H9 (cell line): ENCODE measurements at regions not wholly inside any gene's neighbourhood (a gene's known extent, or its start where the extent isn't known, plus 50 kb on each side); places are given as distances from the start of the nearest gene placed in this dataset.

Source experiments
- DNase-seq: peaks from one replicate; pipeline ENCODE4 v3.0.0-alpha.2; 2017
- H2AFZ ChIP-seq: one replicate; pipeline ENCODE4 v1.6.1; 2013; ENCODE audit warnings: mild to moderate bottlenecking, low read length, control low read depth, moderate library complexity
- H2AK5ac ChIP-seq: 2 replicates; pipeline ENCODE4 v1.6.1; 2013; ENCODE audit warnings: low read length, control low read depth, mixed read lengths; ENCODE audit not compliant: insufficient read length
- H2BK120ac ChIP-seq: one replicate; pipeline ENCODE4 v1.6.1; 2013; ENCODE audit warnings: low read depth, mild to moderate bottlenecking, low read length, control low read depth, inconsistent platforms; ENCODE audit not compliant: poor library complexity, severe bottlenecking
- H2BK12ac ChIP-seq: 2 replicates; pipeline ENCODE4 v1.6.1; 2013; ENCODE audit warnings: low read length, control low read depth, mixed read lengths, low read depth; ENCODE audit not compliant: insufficient read length
- H2BK15ac ChIP-seq: 2 replicates; pipeline ENCODE4 v1.6.1; 2013; ENCODE audit warnings: low read depth, low read length, control low read depth
- H2BK20ac ChIP-seq: one replicate; pipeline ENCODE4 v1.6.1; 2013; ENCODE audit warnings: low read depth, mild to moderate bottlenecking, low read length, control low read depth, inconsistent platforms; ENCODE audit not compliant: poor library complexity, severe bottlenecking
- H2BK5ac ChIP-seq: 2 replicates; pipeline ENCODE4 v1.6.1; 2013; ENCODE audit warnings: low read length, control low read depth, mixed read lengths; ENCODE audit not compliant: insufficient read length
- H3K14ac ChIP-seq: 2 replicates; pipeline ENCODE4 v1.6.1; 2013; ENCODE audit warnings: low read length, control low read depth; ENCODE audit not compliant: insufficient read depth
- H3K18ac ChIP-seq: 2 replicates; pipeline ENCODE4 v1.6.1; 2013; ENCODE audit warnings: low read depth, mild to moderate bottlenecking, mixed read lengths, low read length, control low read depth; ENCODE audit not compliant: insufficient read length
- H3K23ac ChIP-seq: 2 replicates; pipeline ENCODE4 v1.6.1; 2013; ENCODE audit warnings: low read length, control low read depth, mixed read lengths, low read depth; ENCODE audit not compliant: insufficient read length
- H3K23me2 ChIP-seq: 2 replicates; pipeline ENCODE4 v1.6.1; 2013; ENCODE audit warnings: low read depth, mild to moderate bottlenecking, mixed read lengths, low read length, control low read depth; ENCODE audit not compliant: insufficient read length, poor library complexity, severe bottlenecking
- H3K27ac ChIP-seq: 2 replicates; pipeline ENCODE4 v1.5.1; 2013; ENCODE audit warnings: low read length, control low read depth, mixed read lengths, low read depth; ENCODE audit not compliant: insufficient read length
- H3K27me3 ChIP-seq: 2 replicates; pipeline ENCODE4 v1.6.1; 2013; ENCODE audit warnings: low read length, control low read depth, inconsistent platforms; ENCODE audit not compliant: insufficient read depth
- H3K4ac ChIP-seq: 2 replicates; pipeline ENCODE4 v1.6.1; 2013; ENCODE audit warnings: low read depth, mild to moderate bottlenecking, control low read depth, inconsistent platforms, low read length, moderate library complexity
- H3K4me1 ChIP-seq: 2 replicates; pipeline ENCODE4 v1.6.1; 2013; ENCODE audit warnings: low read length, control low read depth, inconsistent platforms; ENCODE audit not compliant: insufficient read depth
- H3K4me2 ChIP-seq: 2 replicates; pipeline ENCODE4 v1.6.1; 2013; ENCODE audit warnings: low read length, control low read depth, mixed read lengths; ENCODE audit not compliant: insufficient read length, insufficient read depth
- H3K56ac ChIP-seq: 2 replicates; pipeline ENCODE4 v1.6.1; 2013; ENCODE audit warnings: low read depth, mild to moderate bottlenecking, mixed read lengths, low read length, control low read depth; ENCODE audit not compliant: insufficient read length
- H3K79me1 ChIP-seq: 2 replicates; pipeline ENCODE4 v1.6.1; 2013; ENCODE audit warnings: low read depth, mild to moderate bottlenecking, moderate library complexity, low read length, control low read depth, inconsistent platforms; ENCODE audit not compliant: insufficient read depth, poor library complexity, severe bottlenecking
- H3K79me2 ChIP-seq: 2 replicates; pipeline ENCODE4 v1.6.1; 2013; ENCODE audit warnings: low read length, control low read depth, inconsistent platforms; ENCODE audit not compliant: insufficient read depth
- H3K9ac ChIP-seq: 2 replicates; pipeline ENCODE4 v1.6.1; 2013; ENCODE audit warnings: low read length, control low read depth, mixed read lengths; ENCODE audit not compliant: insufficient read length; ENCODE audit errors: extremely low read depth
- H3K9me3 ChIP-seq: one replicate; pipeline ENCODE4 v1.6.1; 2013; ENCODE audit warnings: low read depth, low read length, inconsistent platforms; ENCODE audit not compliant: control insufficient read depth
- H3T11ph ChIP-seq: one replicate; pipeline ENCODE4 v1.6.1; 2013; ENCODE audit warnings: mild to moderate bottlenecking, low read length, control low read depth, inconsistent platforms
- H4K20me1 ChIP-seq: one replicate; pipeline ENCODE4 v1.6.1; 2013; ENCODE audit not compliant: control insufficient read depth, insufficient read length, insufficient read depth
- H4K5ac ChIP-seq: 2 replicates; pipeline ENCODE4 v1.6.1; 2013; ENCODE audit warnings: low read depth, mild to moderate bottlenecking, mixed read lengths, low read length, control low read depth; ENCODE audit not compliant: insufficient read length
- H4K8ac ChIP-seq: replicated peaks from 2 replicates; pipeline ENCODE4 v1.6.1; 2013; ENCODE audit warnings: low read length, control low read depth, mixed read lengths, low read depth; ENCODE audit not compliant: insufficient read length
- H4K91ac ChIP-seq: 2 replicates; pipeline ENCODE4 v1.6.1; 2013; ENCODE audit warnings: low read depth, mild to moderate bottlenecking, moderate library complexity, mixed read lengths, low read length, control low read depth; ENCODE audit not compliant: insufficient read length
- H3K27ac Mint-ChIP-seq, 3 experiments: 2 replicates in 2 of 3; 3 replicates in 1 of 3; pipeline ENCODE4 v1.8.0; 2020 to 2021; ENCODE audit warnings: mixed read lengths in 3 of 3, mild to moderate bottlenecking in 1 of 3, moderate library complexity in 1 of 3
- H3K27me3 Mint-ChIP-seq: 2 replicates; pipeline ENCODE4 v1.8.0; 2021; ENCODE audit warnings: low read depth, mild to moderate bottlenecking, moderate library complexity, mixed read lengths
- H3K36me3 Mint-ChIP-seq, 3 experiments: 2 replicates in 2 of 3; 3 replicates in 1 of 3; pipeline ENCODE4 v1.8.0; 2020 to 2021; ENCODE audit warnings: low read depth in 3 of 3, mixed read lengths in 3 of 3; ENCODE audit not compliant: insufficient read depth in 1 of 3
- H3K4me1 Mint-ChIP-seq, 2 experiments: 2 replicates each; pipeline ENCODE4 v1.8.0; 2020; ENCODE audit warnings: mixed read lengths in 2 of 2
- H3K4me3 Mint-ChIP-seq, 2 experiments: 2 replicates in 1 of 2; 3 replicates in 1 of 2; pipeline ENCODE4 v1.8.0; 2020 to 2021; ENCODE audit warnings: mild to moderate bottlenecking in 2 of 2, mixed read lengths in 2 of 2, moderate library complexity in 1 of 2
- H3K9me3 Mint-ChIP-seq, 2 experiments: 2 replicates in 1 of 2; 3 replicates in 1 of 2; pipeline ENCODE4 v1.8.0; 2020; ENCODE audit warnings: mild to moderate bottlenecking in 2 of 2, mixed read lengths in 2 of 2, moderate library complexity in 1 of 2
- WGBS: extraction: QIAGEN DNeasy Blood & Tissue Kit; methylation state at CpG from one replicate; pipeline ENCODE4 v1.1.7; 2013; ENCODE audit warnings: missing lambda C conversion rate, low lambda C conversion rate, mixed read lengths; ENCODE audit not compliant: insufficient read length; ENCODE audit errors: extremely low coverage; 5-methylcytosine and 5-hydroxymethylcytosine counted together
- TF ChIP-seq, protein P1 (sequence below): fragments of 200-600 bp; sonication (generic); conservative IDR thresholded peaks from 3 replicates; pipeline ENCODE4 v1.8.0; 2021; ENCODE audit warnings: antibody characterized with exemption, mild to moderate bottlenecking

DNA sequence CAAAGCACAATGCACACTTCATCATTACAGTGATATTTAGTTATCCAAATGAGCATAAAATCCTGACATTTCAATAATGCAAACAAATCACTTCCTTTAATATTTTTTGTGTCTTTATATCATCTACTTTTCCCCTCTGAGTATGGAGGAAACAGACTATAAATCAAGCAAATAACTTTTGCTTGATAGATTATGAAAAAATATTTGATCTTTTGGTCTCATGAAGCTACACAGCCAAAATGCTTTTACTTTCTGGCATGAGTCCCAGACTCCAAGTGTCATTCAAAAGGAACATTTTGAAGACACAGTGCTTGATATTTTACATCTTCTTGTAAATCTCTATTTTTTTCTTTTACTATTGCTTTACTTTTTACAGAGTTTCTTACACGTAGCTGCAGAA is 215.3 kb upstream of the ROBO1 start:
- H3K4me1 ChIP-seq, result no peaks in the 10 kb centered on the region
- H3K4me2 ChIP-seq, result no peak overlapping the region
- no peak overlapping the region for H4K8ac ChIP-seq
- TF ChIP-seq, protein P1, sequence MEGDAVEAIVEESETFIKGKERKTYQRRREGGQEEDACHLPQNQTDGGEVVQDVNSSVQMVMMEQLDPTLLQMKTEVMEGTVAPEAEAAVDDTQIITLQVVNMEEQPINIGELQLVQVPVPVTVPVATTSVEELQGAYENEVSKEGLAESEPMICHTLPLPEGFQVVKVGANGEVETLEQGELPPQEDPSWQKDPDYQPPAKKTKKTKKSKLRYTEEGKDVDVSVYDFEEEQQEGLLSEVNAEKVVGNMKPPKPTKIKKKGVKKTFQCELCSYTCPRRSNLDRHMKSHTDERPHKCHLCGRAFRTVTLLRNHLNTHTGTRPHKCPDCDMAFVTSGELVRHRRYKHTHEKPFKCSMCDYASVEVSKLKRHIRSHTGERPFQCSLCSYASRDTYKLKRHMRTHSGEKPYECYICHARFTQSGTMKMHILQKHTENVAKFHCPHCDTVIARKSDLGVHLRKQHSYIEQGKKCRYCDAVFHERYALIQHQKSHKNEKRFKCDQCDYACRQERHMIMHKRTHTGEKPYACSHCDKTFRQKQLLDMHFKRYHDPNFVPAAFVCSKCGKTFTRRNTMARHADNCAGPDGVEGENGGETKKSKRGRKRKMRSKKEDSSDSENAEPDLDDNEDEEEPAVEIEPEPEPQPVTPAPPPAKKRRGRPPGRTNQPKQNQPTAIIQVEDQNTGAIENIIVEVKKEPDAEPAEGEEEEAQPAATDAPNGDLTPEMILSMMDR, result no peak
- H3K23ac ChIP-seq, result no peak overlapping the region
- no peak overlapping the region for H3K9ac ChIP-seq
- no peak overlapping the region for H2BK12ac ChIP-seq
- no peak overlapping the region for H3K14ac ChIP-seq
- H4K5ac ChIP-seq, result no peak overlapping the region
- no peak overlapping the region for H3K27ac ChIP-seq
- H2AK5ac ChIP-seq, result no peak overlapping the region
- H2BK20ac ChIP-seq, result no peak overlapping the region
- H3K56ac ChIP-seq, result no peak overlapping the region
- Mint-ChIP-seq H3K4me1 (no peaks in the 10 kb centered on the region), H3K27ac (no peak overlapping the region), H3K36me3 (no peaks in the 10 kb centered on the region), H3K4me3 (no peak overlapping the region), H3K27me3 (no peaks in the 10 kb centered on the region), H3K9me3 (no peaks in the 10 kb centered on the region)
- no CpG with 5 or more reads among the region's 1 CpG for WGBS
- no peak overlapping the region for H3K18ac ChIP-seq
- no peaks in the 10 kb centered on the region for H3K79me1 ChIP-seq
- no peak overlapping the region for H2BK120ac ChIP-seq
- H2BK15ac ChIP-seq, result no peak overlapping the region
- H4K20me1 ChIP-seq, result no peaks in the 10 kb centered on the region
- no peaks in the 10 kb centered on the region for H3K9me3 ChIP-seq
- no peak overlapping the region for H4K91ac ChIP-seq
- H3K79me2 ChIP-seq, result no peaks in the 10 kb centered on the region
- H2BK5ac ChIP-seq, result no peak overlapping the region
- H3K27me3 ChIP-seq, result no peaks in the 10 kb centered on the region
- no peak overlapping the region for H2AFZ ChIP-seq
- H3K23me2 ChIP-seq, result no peaks in the 10 kb centered on the region
- H3T11ph ChIP-seq, result no peak overlapping the region
- DNase-seq, result no peak
- no peak overlapping the region for H3K4ac ChIP-seq
